CD1c-positive myeloid dendritic cell (primary cell): ENCODE measurements at regions not wholly inside any gene's neighbourhood (a gene's known extent, or its start where the extent isn't known, plus 50 kb on each side); places are given as distances from the start of the nearest gene placed in this dataset.

Source experiments
- DNase-seq: peaks from one replicate; pipeline ENCODE4 v3.0.0-alpha.2; 2016; ENCODE audit errors: extremely low spot score

DNA sequence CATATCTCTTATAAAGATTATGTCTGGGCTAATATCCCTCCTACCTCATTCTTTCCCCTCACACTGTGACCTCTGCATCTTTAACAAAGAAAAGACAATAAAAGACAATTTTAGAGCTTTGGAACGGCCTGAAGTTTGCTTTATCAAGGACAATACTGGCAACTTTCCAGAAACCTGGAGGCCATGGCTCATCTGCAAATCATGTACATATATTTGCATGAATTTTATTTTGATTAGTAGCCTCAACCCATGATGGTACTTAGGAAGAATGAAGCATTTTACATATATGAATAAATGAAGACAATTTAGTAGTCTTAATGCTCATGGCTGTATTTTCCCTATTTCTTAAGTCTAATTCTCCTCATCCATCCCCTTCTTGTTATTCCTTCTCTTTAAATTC is 612.2 kb upstream of the CXADR start:
- DNase-seq = no peak

DNA sequence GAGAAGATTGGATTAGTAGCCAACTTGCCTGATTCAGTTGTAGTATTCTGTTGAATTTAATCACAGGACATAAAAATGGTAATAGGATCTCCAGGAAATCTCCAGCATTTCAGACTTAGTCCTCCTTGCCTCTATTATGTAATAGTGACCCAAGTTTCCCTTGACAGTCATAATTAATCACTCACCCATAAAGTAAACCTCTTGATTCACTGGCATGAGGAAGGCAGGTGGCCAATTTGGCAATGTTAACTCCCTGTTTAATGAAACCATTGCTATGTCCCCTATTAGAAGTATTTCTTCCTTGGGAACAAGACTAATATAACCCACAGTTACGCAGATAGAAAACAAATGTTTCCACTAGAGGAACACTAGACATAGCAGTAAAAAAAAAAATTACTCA is 604.8 kb upstream of the CXADR start:
- no peak for DNase-seq

DNA sequence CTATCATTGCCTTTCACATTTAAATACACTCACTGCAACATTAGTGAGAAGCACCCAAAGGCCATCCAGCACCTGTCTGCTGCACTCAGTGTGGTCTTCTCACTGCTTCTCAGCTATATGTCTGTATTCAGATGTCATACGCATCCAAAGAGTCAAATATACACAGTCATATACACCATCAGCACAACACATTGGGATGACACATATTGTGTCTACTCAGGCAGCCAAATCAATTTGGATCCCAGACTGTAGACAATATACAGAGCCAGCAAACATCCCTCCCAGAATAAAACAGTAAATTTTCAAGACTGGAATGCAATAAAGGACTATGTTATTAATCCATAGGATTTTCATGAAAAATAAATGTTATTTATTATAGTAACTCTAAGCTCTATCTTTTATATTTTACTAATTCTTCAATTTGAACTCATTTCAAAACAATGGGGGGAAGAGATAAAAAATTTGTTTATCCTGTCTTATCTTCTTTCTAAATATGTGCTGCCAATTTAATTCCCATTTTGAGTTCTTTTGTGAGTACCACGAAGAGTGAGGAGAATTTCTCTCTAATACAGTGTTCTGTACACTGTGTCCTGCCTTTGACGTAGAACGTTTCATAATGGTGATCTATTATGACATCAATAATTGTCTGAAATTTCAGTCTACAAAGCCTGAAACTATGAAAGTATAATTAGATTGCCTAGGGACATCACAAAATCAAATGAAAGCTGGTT is 602.2 kb upstream of the CXADR start:
- DNase-seq = no peak

DNA sequence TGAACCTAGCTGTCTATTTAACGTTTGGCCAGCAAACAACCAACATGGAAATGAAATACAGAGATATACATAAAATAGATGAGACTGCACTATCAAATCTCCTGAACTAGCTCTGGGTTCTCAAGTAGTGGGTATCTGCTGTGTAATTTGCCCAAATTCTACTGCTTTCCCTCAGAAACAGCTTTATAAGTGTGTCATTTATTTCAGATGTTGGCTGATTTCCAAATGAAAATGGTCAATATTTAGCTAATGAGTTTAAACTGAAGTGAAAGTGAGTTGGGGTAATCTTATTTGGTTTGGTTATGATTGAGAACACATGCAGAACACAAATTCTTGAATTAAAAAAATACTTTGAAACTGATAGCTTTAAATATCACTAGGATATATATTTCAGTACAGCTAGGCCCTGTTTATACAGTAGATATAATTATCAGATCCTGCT is 601.7 kb upstream of the CXADR start:
- no peak for DNase-seq

DNA sequence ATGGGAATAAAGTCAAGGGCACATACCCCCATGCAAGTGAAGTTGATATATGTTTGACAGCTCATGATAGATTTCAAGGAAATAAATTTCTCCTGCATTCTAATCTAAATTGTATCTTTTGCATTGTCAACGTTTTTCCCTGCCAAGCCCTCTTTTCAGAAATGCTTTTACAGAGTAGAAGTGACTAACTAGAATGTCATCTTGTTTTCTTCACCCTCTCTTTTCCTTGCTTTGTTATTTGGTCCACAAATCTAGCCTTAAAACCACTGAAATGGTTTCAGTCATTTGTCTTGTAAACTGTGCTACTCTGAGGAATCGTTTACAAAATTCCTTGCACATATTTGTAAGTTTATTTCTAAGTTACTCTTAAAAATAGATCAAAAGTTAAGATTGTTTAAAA is 600.8 kb upstream of the CXADR start:
- no peak for DNase-seq

DNA sequence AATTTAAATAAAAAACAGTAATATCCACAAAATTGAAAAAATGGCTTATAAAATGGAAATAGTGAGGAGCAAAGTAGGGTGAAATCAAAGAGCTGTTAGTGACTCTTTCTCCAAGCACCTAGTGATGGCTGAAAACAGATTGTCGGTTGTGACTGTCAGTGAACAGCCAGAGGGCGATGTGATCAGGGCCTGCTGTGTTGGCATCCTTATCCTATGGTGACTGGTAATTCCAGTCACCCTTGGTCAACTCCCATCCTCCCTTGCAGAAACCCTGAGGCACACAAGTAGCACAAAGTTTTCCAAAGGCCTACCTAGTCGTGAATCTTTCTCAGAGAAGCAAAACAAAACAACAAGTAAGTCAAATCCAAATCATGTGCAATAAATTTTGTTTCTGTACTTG is 599.8 kb upstream of the CXADR start:
- no peak for DNase-seq

DNA sequence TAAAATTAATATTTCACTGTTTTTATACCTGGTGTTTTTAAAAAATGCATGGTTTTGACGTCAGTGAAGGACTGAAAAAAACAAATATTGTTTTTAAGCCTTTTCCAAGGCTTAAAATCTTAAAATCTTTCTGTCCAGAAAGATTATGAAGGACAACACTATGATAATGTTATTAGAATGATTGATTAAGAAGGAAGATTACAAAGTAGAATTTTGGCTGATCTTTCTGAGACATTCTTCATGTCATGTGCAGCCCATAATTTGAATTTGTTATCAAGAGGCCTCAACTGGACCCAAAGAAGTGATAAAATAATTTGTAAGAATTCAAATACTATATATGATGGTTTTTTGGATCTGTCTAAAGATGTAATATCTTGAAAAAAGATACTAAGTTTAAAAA is 584.4 kb upstream of the CXADR start:
- no peak for DNase-seq

DNA sequence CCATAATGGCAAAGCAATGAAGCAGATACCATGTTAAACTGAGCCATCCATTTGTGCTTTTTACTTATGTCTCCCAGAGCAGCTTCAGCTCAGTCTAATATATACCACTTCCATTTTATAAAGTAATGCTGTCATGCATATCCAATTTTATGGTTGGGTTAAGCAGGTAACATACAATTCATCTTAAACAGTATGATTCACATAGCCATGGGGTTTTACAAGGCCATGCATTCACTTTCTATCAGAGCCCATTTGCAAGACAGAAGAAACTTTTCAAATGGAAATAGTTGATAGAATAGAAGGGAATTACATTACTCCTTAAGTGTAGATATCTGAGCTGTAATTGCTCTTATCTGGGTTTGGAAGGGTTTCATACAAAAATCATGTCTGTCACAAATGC is 580.5 kb upstream of the CXADR start:
- no peak for DNase-seq

DNA sequence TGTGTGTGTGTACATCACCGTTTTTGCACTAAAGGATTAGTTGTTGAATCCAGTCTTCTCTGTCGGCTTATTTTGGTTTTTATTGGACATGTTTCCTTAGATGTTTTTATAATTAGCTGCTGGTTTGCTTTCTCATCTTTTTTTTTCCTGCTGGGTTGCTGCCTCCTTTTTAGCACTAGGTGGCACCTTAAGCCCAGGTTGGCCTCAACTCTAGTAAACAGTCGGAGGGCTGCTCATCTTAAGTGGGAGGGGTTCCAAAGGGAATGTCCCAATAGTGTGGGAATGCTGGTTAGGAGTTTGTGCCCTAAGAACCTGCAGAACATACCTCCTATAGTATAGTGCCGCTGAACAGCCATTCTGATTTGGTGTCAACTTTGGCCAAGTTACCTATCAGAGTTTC is 570.1 kb upstream of the CXADR start:
- DNase-seq = no peak

DNA sequence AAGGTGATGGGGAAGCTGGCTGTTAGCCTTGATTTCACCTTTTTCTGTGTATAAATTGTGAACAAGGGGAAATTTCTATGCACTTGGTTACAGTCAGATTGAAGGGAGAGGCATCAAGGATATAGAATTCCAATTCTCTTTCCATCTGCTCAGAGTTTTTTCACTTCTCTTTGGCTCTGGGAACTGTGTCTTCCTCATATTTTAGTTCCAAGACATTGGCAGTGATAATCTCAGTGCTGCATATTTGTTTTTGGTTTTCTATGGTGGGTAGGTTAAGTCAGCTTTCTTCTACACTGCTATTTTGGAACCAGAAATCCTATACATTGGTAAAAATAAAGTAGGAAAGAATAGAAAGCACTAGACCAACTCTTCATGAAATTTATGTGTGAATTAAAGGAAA is 569.6 kb upstream of the CXADR start:
- no peak for DNase-seq

DNA sequence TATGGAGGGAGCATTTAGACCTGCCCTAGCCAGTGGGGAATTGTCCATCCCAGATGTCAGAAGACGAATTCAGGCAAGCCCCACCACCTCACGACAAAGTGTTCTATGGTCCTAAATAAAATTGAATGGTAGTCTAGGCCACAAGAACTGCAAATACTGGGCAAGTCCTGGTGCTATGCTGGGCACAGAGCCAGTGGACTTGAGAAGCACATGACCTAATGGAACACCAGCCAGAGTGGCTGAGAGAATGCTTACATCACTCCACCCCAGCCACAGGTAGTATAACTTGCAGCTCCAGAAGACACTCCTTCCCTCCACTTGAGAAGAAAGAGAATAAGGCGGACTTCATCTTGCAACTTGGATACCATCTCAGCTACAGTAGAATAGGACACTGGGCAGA is 567.3 kb upstream of the CXADR start:
- no peak for DNase-seq

DNA sequence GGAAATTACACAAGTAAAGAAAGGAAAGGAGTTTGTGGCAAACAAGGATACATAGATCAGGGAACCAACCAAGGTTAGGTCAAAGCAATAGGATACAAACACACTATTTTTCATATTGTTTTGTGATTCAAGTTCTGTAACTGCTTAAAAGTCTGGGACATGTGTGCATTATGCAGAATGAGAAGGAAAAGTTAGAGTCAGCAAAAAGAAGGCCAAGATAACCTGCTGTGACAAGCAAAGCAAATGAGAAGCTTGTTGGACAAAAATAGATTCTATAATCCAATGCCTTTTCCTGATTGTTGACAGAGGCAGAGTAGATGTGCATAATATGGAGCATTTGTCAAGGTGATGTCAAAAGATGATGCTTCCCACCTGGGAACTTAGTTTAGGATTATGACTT is 556.0 kb upstream of the CXADR start:
- DNase-seq = no peak

DNA sequence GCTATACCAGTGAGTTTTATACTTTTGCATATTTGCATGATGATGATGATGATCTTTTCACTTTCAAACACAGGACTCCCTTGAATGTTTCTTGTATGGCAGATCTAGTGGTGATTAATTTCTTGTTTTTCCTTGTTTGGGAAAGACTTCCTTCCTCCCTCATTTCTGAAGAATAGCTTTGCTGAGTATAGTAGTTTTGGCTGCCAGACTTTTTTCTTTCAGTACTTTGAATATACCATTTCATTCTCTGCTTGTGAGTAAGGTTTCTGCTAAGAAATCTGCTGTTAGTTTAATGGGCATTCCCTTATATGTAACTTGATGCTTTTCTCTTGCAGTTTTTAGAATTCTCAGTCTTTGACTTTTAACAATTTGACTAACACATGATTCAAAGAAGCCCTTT is 547.4 kb upstream of the CXADR start:
- no peak for DNase-seq

DNA sequence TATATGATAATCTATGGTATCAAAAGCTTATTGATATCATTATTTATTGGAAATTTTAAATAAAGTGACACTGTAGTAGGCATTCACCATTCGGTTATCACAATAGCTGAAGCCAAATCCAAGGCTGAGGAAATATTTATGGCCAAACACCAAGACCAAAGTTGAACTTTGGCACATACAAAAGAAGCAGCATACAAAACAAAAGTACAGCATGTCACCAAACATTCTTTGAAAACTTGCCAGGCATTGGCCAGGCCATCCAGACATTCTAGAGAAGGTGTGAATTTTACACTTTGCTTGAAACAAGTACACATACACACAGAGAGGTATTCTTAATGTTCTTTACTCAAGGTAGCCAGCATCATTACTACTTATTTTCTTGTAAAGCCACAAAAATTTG is 544.4 kb upstream of the CXADR start:
- DNase-seq = no peak

DNA sequence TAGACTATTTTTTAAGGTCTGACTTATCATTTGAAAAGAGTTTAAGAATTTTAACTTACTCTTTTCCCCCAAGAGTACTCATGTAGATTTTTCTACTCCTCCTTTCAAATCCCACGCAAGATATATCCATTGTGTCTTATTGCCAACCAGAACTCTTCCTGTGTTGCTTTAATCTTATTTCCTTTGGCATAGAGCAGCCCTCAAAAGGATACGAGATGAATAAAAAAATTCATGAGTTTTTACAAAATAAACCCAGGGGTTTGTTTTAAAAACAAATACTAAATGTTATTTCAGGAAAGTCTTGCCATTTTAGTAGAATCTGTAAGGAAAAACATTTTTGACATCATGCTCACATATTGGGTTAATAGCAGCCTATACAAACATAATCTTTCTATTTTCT is 543.2 kb upstream of the CXADR start:
- DNase-seq = no peak

DNA sequence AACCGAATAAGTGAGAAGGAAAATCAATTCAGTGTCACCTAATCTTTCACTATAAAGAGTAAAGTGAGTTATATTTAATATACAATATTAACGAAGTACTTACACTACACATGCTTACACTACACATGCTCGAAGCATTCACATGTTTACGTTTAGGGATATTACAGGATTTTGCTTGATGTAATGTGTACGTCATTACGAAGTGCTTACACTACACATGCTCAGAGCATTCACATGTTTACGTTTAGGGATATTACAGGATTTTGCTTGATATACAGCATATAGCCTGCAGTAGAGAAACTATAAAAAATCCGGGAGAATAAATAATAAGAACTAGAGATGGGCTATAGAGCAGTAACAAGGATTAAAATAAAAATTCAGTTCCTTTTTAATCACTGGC is 538.8 kb upstream of the CXADR start:
- DNase-seq = no peak

DNA sequence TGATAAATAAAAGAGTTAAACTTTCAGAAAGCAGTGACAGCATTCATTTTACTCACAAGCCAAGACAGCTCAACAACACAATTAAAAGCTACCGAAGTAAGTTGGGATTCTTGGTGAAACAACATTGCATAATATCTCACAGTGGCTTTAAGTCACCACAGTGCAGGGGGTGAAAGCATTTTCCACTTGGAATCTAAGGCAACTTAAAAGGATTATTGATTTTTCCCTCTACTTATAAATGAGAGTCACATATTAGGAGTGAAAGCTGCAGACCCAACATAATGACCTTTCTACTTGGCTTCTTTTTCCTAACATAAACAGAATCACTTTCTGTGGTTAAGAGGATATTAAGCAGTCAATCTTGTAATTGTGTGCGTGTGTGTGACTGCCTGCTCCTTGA is 536.6 kb upstream of the CXADR start:
- no peak for DNase-seq

DNA sequence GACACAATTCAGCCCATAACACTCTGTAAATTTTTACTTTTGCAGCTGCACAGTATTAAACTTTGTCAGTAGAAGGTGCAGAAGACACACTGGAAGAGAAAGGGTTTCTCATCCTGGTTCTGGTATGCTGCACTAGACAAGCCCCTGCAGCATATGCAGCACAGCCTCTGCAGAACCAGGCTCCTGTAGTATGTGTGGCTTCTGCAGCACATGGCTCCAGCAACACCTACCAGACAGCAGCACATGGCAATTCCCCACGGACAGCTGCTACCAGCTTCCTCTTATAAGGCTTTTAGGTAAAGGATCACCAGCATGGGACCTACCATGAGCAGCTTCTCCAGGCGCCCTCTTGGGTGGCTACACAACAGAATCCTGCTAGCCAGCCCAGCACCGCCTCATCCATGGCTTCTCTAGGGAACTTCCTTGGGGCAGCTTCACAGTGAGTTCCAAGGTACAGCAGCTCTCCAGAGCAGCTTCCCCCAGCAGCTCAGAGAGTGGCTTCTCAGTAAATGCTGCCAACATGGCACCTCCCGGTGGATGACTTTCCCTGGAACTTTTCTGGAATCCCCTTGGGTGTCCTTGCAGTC is 534.4 kb upstream of the CXADR start:
- no peak for DNase-seq

DNA sequence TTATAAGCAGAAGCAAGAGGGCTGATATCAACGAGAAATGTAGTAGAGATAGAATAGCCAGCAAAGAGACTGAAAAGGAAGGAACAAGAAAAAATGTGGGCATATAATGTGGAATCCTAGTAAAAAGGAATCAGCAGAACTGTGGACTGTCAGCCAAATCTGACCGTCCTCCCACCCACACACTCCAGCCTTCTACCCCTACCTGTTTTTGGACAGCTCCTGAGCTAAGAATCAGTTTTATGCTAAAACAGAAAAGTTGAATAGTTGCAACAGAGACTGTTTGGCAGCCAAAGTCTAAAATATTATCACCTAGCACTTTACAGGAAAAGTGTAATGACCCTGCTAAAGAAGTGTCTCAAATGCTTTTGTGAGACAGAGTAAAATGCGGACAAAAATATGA is 533.3 kb upstream of the CXADR start:
- DNase-seq = no peak

DNA sequence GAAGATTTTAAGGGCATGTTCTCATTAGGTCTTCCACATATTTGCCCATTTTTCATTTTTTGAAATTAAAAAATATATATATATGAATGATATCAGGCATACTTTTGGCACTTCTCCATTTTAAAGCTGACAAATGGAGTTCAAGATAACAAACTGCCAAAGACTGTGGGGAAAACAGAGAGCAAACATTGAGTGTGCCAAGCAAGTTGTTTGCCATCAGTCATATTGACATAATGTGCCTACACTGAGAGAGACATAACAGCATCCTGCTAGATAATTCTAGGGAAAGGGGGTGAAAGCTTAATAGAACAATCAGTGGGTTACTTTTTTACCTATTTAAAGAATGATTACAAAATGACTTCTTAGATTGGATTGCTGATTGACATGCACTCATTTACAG is 529.4 kb upstream of the CXADR start:
- no peak for DNase-seq

DNA sequence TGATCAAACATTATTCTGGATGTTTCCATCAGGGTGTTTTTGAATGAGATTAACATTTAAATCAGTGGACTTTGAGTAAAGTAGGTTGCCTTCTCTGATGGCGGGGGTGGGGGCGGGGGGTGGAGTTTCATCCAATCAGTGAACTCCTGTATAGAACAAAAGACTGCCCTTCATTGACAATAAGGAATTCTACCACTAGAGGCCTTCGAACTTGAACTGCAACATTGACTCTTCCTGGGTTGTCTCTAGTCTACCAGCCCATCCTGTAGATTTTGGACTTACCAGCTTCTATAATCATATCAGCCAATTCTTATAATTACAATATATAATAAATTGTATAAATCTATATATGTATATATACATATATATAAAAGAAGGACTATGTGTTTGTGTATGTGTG is 520.4 kb upstream of the CXADR start:
- no peak for DNase-seq

DNA sequence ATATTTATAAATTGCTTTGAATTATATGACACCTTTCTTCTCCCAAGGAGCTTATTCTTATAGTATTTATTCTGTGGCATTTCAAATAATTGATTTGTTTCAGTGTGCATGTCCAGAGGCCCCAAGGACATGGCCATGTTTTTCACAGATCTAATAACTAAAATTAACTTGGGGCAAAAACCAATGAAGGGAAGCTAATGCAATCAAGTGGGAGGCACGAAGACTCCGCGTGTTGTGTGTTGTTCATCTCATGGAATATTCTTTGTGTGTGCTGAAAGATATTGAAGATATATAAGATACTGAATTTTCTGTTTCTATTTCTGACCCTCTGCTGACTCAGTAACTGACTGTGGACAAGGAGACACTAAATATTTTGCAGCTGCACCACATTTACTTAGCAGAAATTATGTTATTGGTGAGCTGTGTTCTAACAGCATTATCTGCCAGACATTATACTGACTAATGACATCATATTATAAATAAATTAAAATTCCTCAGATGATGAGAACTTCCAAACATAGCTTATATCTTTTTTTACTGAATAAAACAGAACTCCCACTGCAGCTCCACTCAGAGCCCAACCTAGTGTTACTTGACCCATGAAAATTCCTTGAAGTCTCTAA is 519.3 kb upstream of the CXADR start:
- DNase-seq = no peak

DNA sequence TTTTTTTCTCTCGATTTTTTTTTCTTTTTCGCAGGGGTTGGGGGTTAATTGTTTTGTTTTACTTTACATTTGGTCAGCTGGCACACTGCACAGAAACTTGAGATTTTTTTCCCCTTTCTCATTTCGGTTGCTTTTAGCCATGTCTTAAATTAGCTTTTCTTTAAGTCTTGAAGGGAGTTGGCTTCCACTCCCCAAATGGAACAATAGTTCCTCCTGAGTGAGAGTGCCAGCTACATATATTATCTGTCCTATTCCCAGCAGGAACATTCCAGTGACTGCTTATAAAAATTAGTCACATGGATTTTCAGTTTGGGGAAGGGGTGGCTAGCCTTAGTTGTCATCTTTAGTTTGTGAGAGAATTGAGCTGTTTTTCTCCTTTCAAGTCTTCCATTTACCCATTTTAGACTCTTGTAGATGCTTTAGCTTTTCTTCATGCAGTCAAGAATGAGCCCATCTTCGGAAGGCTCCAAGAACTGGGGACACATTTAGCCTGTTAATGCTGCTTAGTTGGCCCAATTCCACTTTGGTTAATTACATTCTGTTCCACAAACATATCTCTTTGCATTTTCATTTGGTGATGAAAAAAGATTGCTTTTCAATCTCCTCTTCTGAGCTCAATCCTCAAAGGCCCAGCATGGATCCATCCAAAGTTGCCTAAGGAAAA is 510.1 kb upstream of the CXADR start:
- no peak for DNase-seq
